AG10803 (cell line): ENCODE measurements at regions not wholly inside any gene's neighbourhood (a gene's known extent, or its start where the extent isn't known, plus 50 kb on each side); places are given as distances from the start of the nearest gene placed in this dataset.

Experiments used
- DNase-seq: peaks from one replicate; pipeline ENCODE4 v3.0.0; 2010; ENCODE audit warnings: low read depth
- H3K4me3 ChIP-seq: 2 replicates; pipeline ENCODE4 v1.5.1; 2011; ENCODE audit warnings: mild to moderate bottlenecking, low read length, control low read depth
- CTCF ChIP-seq: conservative IDR thresholded peaks from 2 replicates; pipeline ENCODE4 v1.5.1; 2011; ENCODE audit warnings: mild to moderate bottlenecking, low read length, control low read depth, inconsistent platforms

- DNase-seq: no peak
- H3K4me3 ChIP-seq: no peak overlapping the region
- no peak for TF ChIP-seq CTCF
Measured at GRCh38 chr6:81328700-81329099, 423.8 kb downstream of the TENT5A start.

- TF ChIP-seq CTCF: no peak
- peak; percentile 70 for DNase-seq
- H3K4me3 ChIP-seq: no peak overlapping the region
Measured at GRCh38 chr6:81326881-81327561, 425.5 kb downstream of the TENT5A start.

DNA sequence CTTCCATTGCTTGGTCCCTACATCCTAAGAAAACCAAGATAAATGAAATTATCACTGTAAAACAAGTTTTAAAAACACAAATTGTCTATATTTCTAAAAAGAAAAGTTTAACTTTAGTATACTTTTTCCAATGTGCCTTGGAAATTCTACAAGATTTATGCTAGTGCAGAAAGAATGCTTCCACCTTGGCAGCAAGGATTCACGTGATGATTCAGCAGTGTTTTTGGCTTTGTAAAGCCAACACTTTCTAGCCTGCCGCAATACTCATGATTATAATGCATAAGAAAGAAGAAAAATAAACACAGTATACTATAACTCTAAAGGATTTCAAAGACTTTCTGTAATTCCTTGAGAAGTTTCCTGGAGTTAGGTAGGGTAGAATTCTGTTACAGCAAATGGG is 442.7 kb downstream of the TENT5A start:
- no peak overlapping the region for H3K4me3 ChIP-seq
- peak; percentile 10 for DNase-seq
- no peak for TF ChIP-seq CTCF

GRCh38 chr6:81308577-81309279 is 443.8 kb downstream of the TENT5A start:
- H3K4me3 ChIP-seq: no peak overlapping the region
- no peak for DNase-seq
- no peak for TF ChIP-seq CTCF

- TF ChIP-seq CTCF: no peak
- DNase-seq: no peak
- no peak overlapping the region for H3K4me3 ChIP-seq
Measured at GRCh38 chr6:81307651-81308214, 444.7 kb downstream of the TENT5A start.

GRCh38 chr6:81304466-81304865 is 448.0 kb downstream of the TENT5A start:
- no peak for TF ChIP-seq CTCF
- H3K4me3 ChIP-seq: no peak overlapping the region
- peak; percentile 20 for DNase-seq

DNA sequence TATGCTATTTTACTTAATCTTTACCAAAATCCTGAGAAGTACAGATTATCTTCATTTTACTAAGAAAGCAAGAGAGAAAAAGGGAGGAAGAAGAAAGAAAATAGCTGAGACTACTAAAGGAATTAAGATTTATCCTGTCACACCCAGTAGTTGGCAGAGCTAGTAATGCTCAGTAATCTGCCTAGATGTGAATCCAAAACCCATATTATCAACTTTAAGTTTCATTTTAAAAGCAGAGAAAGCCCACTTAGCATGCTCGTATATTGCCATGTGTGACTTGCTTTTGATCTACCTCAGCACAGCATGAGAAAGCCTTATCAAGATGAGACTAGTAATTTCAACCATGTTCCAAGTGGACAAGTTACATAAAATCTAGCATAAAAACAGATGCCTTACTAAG is 451.5 kb downstream of the TENT5A start:
- no peak overlapping the region for H3K4me3 ChIP-seq
- DNase-seq: no peak
- TF ChIP-seq CTCF: no peak
